Liver (tissue), 8 donors: ENCODE measurements at regions not wholly inside any gene's neighbourhood (a gene's known extent, or its start where the extent isn't known, plus 50 kb on each side); places are given as distances from the start of the nearest gene placed in this dataset.

Source experiments
- DNase-seq: peaks from one replicate; pipeline ENCODE4 v3.0.0-alpha.2; 2017; ENCODE audit warnings: low spot score
- H3K27ac ChIP-seq, 2 donors: one replicate each; pipeline ENCODE4 v1.7.0; 2013; ENCODE audit warnings: inconsistent platforms in 2 of 2, low read length in 2 of 2, control low read depth in 1 of 2, low read depth in 1 of 2, mild to moderate bottlenecking in 1 of 2
- H3K27me3 ChIP-seq, 4 donors: one replicate each; pipeline versions ENCODE4 v1.6.1 to v1.7.0; 2013; ENCODE audit warnings: low read length in 3 of 4, inconsistent platforms in 1 of 4, mild to moderate bottlenecking in 1 of 4, moderate library complexity in 1 of 4; ENCODE audit not compliant: control insufficient read depth in 4 of 4, insufficient read depth in 4 of 4
- H3K36me3 ChIP-seq, 4 donors: one replicate each; pipeline versions ENCODE4 v1.6.1 to v1.7.0; 2013; ENCODE audit warnings: low read length in 3 of 4, mild to moderate bottlenecking in 3 of 4, low read depth in 1 of 4, moderate library complexity in 1 of 4; ENCODE audit not compliant: control insufficient read depth in 4 of 4, insufficient read depth in 3 of 4
- H3K4me1 ChIP-seq, 4 donors: one replicate each; pipeline versions ENCODE4 v1.6.1 to v1.7.0; 2013; ENCODE audit warnings: low read length in 3 of 4, mild to moderate bottlenecking in 3 of 4, moderate library complexity in 1 of 4; ENCODE audit not compliant: control insufficient read depth in 4 of 4, insufficient read depth in 4 of 4
- H3K4me3 ChIP-seq, 3 donors: one replicate each; pipeline versions ENCODE4 v1.6.1 to v1.7.0; 2013; ENCODE audit warnings: low read length in 3 of 3, control low read depth in 1 of 3, low read depth in 1 of 3, mild to moderate bottlenecking in 1 of 3
- H3K9ac ChIP-seq, 2 donors: one replicate each; pipeline ENCODE4 v1.7.0; 2013; ENCODE audit warnings: low read length in 2 of 2, mild to moderate bottlenecking in 2 of 2, moderate library complexity in 2 of 2, control low read depth in 1 of 2, low read depth in 1 of 2
- H3K9me3 ChIP-seq, 4 donors: one replicate each; pipeline versions ENCODE4 v1.6.1 to v1.7.0; 2013; ENCODE audit warnings: low read length in 3 of 4; ENCODE audit not compliant: control insufficient read depth in 4 of 4
- ATF3 ChIP-seq: IDR thresholded peaks from 2 replicates; pipeline ENCODE4 v1.6.1; 2016; ENCODE audit warnings: antibody characterized with exemption
- CTCF ChIP-seq: fragments of 150-350 bp; IDR thresholded peaks from 2 replicates; pipeline ENCODE4 v1.5.1; 2017; ENCODE audit warnings: improper control_type of control experiment, low read depth, low read length; ENCODE audit not compliant: missing input control
- EGR1 ChIP-seq, 2 donors: IDR thresholded peaks; 2 replicates each; pipeline ENCODE4 v1.6.1; 2016 to 2018; ENCODE audit warnings: antibody characterized with exemption in 2 of 2, low read depth in 2 of 2
- FOXA1 ChIP-seq: IDR thresholded peaks from 2 replicates; pipeline ENCODE4 v1.6.1; 2016; ENCODE audit warnings: antibody characterized with exemption
- FOXA2 ChIP-seq: IDR thresholded peaks from 2 replicates; pipeline ENCODE4 v1.6.1; 2016; ENCODE audit warnings: antibody characterized with exemption
- GABPA ChIP-seq, 2 donors: IDR thresholded peaks in 1 of 2; conservative IDR thresholded peaks in 1 of 2; 2 replicates each; pipeline ENCODE4 v1.6.1; 2016; ENCODE audit warnings: antibody characterized with exemption in 2 of 2, mild to moderate bottlenecking in 1 of 2, moderate library complexity in 1 of 2
- HNF4A ChIP-seq, 2 donors: conservative IDR thresholded peaks; 2 replicates each; pipeline ENCODE4 v1.6.1; 2016; ENCODE audit warnings: antibody characterized with exemption in 2 of 2, mild to moderate bottlenecking in 2 of 2
- HNF4G ChIP-seq: IDR thresholded peaks from 2 replicates; pipeline ENCODE4 v1.6.1; 2016; ENCODE audit warnings: antibody characterized with exemption
- JUND ChIP-seq, 2 donors: IDR thresholded peaks; 2 replicates each; pipeline ENCODE4 v1.6.1; 2016; ENCODE audit warnings: antibody characterized with exemption in 2 of 2
- MAX ChIP-seq: IDR thresholded peaks from 2 replicates; pipeline ENCODE4 v1.6.1; 2016; ENCODE audit warnings: antibody characterized with exemption
- NR2F2 ChIP-seq: IDR thresholded peaks from 2 replicates; pipeline ENCODE4 v1.6.1; 2016; ENCODE audit warnings: antibody characterized with exemption
- RAD21 ChIP-seq, 2 donors: IDR thresholded peaks; 2 replicates each; pipeline ENCODE4 v1.6.1; 2016; ENCODE audit warnings: antibody characterized with exemption in 2 of 2, mild to moderate bottlenecking in 2 of 2
- REST ChIP-seq: IDR thresholded peaks from 2 replicates; pipeline ENCODE4 v1.6.1; 2016; ENCODE audit warnings: antibody characterized with exemption, mild to moderate bottlenecking
- RXRA ChIP-seq, 2 donors: IDR thresholded peaks; 2 replicates each; pipeline ENCODE4 v1.6.1; 2017 to 2018; ENCODE audit warnings: antibody characterized with exemption in 2 of 2, mild to moderate bottlenecking in 1 of 2
- SP1 ChIP-seq: IDR thresholded peaks from 2 replicates; pipeline ENCODE4 v1.6.1; 2018; ENCODE audit warnings: antibody characterized with exemption, mild to moderate bottlenecking
- TAF1 ChIP-seq: conservative IDR thresholded peaks from 2 replicates; pipeline ENCODE4 v1.6.1; 2016; ENCODE audit warnings: antibody characterized with exemption, mild to moderate bottlenecking
- YY1 ChIP-seq: IDR thresholded peaks from 2 replicates; pipeline ENCODE4 v1.6.1; 2016; ENCODE audit warnings: antibody characterized with exemption, mild to moderate bottlenecking
- ZBTB33 ChIP-seq: IDR thresholded peaks from 2 replicates; pipeline ENCODE4 v1.6.1; 2016; ENCODE audit warnings: antibody characterized with exemption
- WGBS: extraction: QIAGEN DNeasy Blood & Tissue Kit; methylation state at CpG from one replicate; pipeline ENCODE4 v1.1.7; 2013; 5-methylcytosine and 5-hydroxymethylcytosine counted together
- donor health status: healthy.
- donor health status: healthy.
- donor health status: healthy.
- donor health status: healthy.
- donor health status: healthy.

- H3K27ac ChIP-seq: no peak overlapping the region
- WGBS: 36% methylated on average over 6 of the region's 6 CpGs
- H3K9ac ChIP-seq: no peak overlapping the region
- H3K36me3 ChIP-seq: no peaks in the 10 kb centered on the region
- no peaks in the 10 kb centered on the region for H3K4me1 ChIP-seq
- no peak overlapping the region for H3K4me3 ChIP-seq
- DNase-seq: no peak
- H3K27me3 ChIP-seq: no peaks in the 10 kb centered on the region
- H3K9me3 ChIP-seq: no peaks in the 10 kb centered on the region
- TF ChIP-seq HNF4G: no peak
- no peak for TF ChIP-seq HNF4A (conservative IDR thresholded peaks at IDR 0.05)
- no peak for TF ChIP-seq TAF1
- no peak for TF ChIP-seq RAD21 (IDR thresholded peaks at IDR 0.05)
- no peak for TF ChIP-seq REST
- TF ChIP-seq SP1: no peak
Measured at GRCh38 chrX:69429339-69430015, 74.6 kb upstream of the NALF2 start.

- no peak for DNase-seq
- WGBS: 47% methylated on average over 2 of the region's 2 CpGs
- Histone ChIP-seq H3K9me3 (no peaks in the 10 kb centered on the region), H3K27me3 (no peaks in the 10 kb centered on the region), H3K9ac (no peak overlapping the region), H3K36me3 (no peaks in the 10 kb centered on the region), H3K4me1 (no peaks in the 10 kb centered on the region), H3K4me3 (no peak overlapping the region), H3K27ac (no peak overlapping the region)
- TF ChIP-seq CTCF (no peak), FOXA1 (no peak), YY1 (no peak), JUND (IDR thresholded peaks at IDR 0.05) (no peak), FOXA2 (no peak), ZBTB33 (no peak), HNF4A (conservative IDR thresholded peaks at IDR 0.05) (no peak), GABPA (IDR thresholded peaks at IDR 0.05 in 1 of 2, conservative IDR thresholded peaks at IDR 0.05 in 1 of 2) (no peak), TAF1 (no peak), HNF4G (no peak), MAX (no peak), RXRA (IDR thresholded peaks at IDR 0.05) (no peak), REST (no peak), NR2F2 (no peak), EGR1 (IDR thresholded peaks at IDR 0.05; ENCODE audit: low read depth in 2 of 2) (no peak), SP1 (no peak), ATF3 (no peak), RAD21 (IDR thresholded peaks at IDR 0.05) (no peak)
Measured at GRCh38 chrX:69428216-69428615, 75.9 kb upstream of the NALF2 start.
